HG03442 (cell line): ENCODE measurements at regions not wholly inside any gene's neighbourhood (a gene's known extent, or its start where the extent isn't known, plus 50 kb on each side); places are given as distances from the start of the nearest gene placed in this dataset.
"Not testable (repeated sequence)": the region's sequence is repeated elsewhere in the genome, so short reads cannot be mapped to it uniquely, and the experiment has no call there.

ENCODE experiments used
- ATAC-seq: cut with Tn5 transposase; IDR thresholded peaks from one replicate; pipeline ENCODE4 v1.9.1; 2021; ENCODE audit warnings: mild to moderate bottlenecking, moderate library complexity; ENCODE audit not compliant: unreplicated experiment

DNA sequence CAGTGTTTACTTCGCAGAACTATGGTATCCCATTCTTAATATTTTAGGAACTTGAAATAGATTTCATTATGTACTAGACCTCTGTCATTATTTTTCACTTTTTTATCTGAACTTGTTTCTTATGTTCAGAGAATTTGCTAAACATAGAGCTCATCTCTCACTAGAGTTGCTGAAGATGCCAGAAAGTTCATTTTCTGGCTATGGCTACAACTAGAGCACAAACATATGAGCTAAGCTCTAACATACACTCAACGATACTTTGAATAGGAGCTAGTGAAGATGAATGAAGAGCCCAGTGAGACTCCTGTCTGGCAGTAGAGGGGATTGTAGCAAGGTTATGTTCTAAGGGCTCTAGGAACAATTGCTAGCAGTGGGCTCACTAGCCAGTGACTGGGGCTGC lies 582.2 kb downstream of the KIF4B start:
- ATAC-seq = no peak

DNA sequence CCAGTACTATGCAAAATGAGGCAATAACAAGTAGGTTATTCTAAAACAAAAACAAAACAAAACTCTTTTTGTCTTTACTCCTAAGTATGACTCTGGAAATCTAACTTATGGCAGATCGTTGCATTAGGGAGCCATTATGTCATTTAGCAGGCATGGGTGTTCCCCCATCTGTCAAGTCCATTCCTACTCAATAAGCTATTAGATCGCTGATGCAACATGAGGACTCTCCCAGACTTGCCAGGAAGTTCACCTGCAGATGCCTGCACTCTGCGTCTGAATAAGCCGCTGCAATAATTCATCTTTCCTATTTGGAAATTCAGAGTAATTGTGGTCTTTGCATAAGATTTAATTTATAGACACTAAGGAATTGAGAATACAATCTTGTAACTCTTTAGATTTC lies 585.0 kb downstream of the KIF4B start:
- ATAC-seq = no peak

DNA sequence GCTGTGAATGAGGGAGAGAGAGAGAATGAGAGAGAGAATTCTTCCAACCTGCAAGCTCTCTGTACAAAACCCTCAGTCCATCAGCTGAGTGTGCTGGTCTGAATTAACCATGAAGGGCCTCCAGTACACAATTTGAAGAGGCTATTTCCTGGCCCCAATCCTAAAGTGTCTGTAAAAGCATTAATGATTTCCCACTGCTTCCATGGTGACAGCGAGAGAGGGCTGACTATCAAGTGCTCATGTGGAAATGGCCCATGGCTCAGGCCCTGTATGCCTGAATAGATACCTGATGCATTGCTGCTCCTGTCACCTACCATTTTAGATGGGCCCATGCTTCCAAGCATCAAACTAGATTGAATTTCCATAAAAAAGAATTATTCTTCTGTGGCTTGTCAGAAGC lies 592.4 kb downstream of the KIF4B start:
- no peak for ATAC-seq

DNA sequence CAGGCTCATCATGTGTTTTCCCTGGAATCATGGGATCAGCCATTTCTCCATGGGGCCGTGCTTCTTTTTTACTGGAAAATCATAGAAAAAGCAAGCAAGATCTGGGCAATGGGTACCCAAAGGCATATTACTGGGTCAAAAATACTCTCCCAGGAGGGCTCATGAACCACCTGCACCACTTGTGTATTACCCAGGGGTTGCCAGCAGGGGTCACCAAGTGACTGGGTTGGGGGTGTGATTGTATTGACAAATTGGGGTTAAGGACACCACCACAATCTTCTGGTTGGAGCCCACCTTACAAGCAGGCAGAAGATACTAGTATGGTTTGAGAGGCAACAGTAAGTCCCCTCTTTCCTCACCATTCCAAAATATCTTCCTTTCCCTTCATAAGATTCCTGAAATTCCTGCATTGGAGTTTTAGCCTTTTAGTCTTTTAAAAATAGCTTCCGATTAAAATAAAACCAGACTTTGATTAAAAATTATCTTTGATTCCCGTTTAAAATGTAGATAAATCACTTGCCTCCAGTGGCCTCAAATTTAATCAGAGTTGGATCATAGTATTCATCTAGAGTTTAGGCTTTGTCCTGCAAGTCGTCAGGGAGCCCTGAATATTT lies 603.3 kb downstream of the KIF4B start:
- ATAC-seq = peak; percentile 88

DNA sequence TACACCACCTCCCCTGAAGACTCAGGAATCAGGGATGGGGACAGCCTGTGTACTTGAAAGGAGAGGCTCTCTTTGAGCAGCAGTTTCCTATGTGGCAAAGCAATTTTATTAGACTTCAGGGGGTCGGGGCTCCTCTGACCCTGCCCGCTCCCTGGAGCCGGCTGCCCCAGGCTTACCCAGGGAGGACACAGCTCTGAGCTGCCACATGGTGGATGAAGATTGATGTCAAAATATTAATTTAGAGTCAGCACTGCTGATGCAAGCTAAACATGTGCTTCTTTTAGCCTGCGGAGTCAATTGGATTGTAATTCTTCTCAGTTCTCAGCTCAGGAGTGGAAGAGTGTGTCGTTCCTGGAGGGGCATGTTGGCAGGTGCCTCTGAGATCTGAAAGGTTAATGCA lies 606.1 kb downstream of the KIF4B start:
- no peak for ATAC-seq

DNA sequence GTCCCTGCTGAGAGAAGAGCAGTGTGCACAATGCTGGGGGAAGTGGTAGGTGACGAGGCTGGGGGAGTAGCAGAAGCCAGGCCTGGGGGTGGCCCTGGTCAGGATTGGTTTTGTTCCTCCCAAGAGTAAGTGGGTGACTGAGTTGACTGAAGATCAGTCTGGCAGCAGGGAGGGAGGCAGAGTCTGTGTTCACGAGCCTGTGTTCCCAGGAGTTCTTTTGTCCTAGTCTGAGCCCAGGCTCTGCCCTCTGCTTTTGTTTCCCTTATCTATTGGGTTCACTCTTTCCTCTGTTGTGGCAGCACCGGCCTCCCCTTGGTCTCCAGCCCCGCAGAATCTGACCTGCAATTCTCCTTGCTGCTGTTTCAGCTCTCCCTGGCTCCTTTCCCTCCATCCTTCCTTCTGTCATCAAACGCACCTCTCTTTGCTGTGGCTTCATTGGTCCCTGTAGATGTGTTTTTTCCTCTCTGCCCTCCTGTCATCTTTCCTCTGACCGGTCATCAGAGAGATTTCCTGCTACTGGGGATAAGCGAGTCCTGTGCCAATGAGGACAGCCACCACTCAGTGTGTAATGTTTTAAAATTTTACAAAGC lies 607.4 kb downstream of the KIF4B start:
- no peak for ATAC-seq

DNA sequence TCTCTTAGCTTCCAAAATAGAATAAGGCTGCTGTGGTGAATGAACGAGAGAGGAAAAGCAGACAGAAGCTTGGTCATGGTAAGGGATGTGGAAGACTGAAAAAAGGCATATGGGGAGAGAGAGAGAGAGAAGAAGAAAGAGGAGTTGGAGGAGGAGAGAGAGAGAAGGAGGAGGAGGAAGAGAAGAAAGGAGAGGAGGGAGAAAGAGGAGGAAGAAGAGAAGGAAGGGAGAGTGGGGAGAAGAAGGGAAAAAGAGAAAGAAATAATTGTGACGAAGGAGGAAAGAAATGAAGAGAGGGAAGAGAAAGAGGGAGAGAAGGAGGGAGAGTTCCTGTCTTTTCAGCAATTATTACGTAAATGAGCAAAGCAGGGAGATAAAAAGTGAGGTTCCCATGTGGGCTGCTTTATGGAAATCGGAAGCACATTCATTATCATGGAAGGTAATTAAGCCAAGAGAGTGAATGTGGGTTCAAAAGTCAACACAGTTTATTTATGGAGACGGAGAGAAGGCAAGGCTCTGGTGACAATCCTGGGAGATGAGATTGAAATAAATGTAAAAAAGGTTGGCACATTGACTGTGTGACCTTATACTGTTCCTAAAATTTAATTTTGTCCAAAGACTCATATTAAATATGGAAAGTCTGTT lies 611.2 kb downstream of the KIF4B start:
- no peak for ATAC-seq

DNA sequence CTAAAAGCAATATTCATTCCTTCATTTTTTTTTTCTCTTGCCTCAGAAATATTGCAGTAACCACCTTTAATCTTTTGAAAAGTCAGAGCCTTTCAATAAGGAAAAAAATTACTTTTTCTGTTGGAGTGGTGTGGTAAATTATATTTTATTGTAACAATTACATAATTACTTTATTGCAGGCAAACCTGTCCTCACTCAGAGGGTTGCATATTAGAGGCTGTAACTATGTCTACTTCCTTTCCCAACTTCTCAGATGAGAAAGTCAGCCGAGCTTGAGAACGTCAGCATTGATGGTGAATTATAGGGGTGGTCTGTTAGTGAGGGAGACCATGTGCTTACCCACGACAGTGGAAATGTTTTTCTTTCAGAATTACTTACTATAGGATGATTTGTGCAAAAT lies 611.8 kb downstream of the KIF4B start:
- no peak for ATAC-seq

DNA sequence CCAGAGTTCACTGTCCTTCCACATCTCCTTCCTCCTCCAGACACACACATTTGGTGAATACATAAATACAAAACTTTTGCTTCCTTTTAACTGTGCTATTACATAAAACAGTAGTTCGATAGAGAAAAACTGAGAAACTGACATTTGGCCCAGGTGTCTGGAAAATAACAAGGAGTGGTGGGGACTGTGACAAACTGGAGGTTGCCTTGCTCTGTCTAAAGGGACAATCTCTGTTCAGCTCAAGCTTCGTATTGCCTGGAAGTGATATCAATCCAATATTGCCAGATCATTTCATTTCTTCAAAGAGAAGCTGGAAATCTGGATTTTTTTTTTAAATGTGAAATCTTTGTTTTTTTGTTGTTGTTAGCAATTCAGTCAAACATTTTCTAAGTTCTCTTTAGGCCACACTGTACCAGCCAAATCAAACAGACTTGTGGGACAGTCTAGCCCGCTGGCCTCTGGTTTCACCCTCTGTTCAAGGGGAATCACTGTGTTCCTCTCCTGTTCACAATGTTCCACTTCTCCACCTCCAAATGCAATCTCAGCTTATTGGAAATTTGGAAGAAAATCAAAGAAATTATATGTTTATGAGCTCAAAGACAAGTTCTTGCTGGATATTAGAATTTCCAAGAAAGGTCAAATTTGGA lies 612.5 kb downstream of the KIF4B start:
- ATAC-seq = no peak

DNA sequence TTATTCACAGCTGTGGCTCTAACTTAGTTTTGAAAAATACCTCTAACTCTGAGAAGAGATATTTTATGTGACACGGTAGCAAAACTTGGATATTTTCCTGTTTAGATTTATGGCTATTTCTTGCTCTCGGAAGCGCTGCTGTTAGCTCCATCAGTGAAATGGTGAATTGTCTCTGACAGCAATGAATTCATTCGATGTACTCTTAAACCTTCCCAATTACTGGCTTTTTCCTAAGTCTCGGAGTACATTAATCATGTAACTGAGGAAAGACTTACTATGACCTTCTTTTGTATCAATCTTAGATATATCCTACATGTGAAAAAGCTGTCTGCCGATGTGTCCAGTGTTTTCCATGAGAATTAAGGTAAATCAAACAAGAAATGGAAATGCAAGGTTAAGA lies 613.0 kb downstream of the KIF4B start:
- no peak for ATAC-seq

DNA sequence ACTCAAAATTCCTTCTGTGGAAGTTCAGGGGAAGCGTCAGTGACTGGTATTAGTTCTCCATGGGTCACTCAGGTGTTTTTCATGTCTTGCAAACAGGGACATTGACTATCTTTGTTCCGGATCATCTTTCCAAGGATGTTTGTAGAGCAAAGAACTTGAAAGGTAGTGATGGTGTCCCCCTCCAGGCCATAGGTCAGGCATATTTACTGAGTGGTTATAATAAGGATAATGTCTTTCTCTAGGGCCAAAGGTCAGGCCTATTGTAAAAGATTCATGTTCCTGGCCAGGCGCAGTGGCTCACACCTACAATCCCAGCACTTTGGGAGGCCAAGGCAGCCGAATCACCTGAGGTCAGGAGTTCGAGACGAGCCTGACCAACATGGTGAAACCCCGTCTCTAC lies 614.8 kb downstream of the KIF4B start:
- ATAC-seq = no peak

DNA sequence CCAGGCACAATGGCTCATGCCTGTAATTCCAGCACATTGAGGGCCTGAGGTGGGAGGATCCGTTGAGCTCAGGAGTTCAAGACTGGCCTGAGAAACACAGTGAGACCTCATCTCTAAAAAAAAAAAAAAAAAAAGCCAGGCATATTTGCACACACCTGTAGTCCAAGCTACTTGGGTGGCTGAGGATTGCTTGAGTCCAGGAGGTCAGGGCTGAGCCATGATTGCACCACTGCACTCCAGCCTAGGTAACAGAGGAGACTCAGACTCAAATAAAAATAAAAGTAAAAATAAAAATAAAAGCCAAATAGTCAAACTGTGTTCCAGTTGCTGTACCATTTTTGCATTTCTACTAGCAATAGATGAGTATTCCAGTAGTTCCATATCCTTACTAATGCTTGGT lies 616.0 kb downstream of the KIF4B start:
- ATAC-seq = no peak

DNA sequence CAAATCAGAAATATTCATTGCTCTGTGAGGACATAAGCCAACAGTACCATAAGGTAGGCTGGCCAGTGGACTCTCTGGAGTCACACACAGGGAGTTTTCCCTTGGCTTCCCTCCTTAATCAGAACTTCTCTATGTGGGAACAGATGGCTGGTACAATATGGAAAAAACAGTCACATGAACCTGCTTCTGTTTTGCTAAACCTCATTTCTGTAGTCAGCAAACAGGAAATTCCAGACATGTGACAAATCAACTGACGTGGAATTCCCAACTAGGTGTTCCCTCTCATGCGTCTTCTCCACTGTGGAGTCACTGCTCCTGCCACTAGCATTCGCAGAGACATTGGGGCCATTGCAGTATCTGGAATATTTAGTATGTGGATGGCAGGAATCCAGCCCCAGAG lies 617.6 kb downstream of the KIF4B start:
- ATAC-seq = no peak

DNA sequence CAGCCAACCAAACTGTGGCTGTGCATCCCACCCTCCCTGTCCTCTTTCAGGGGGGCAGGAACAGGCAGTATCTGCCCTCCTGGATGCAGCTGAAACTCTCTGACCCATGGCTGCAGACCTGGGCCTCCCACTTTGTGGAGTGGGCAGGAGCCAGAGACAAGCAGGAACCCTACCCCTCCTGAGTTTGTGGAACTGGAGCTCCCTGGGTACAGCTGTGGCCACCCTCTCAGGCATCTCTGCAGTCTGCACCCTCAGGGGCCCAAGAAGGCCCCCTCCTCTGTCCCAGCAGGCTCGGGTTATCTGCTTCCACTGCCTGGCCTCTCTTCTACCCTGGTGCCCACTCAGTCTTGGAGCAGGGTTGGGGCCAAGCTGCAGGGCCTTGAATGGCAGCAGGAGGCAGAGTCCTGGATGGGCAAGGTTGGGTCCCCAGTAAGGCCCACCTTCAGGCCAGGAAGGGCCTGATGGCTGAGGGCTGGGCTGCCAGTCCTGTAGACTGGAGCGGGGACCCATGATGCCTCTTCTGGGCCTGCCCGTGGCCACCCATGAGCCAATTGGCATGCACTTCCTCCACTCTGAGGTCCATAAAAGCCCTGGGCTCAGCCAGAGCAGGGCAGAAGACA lies 619.9 kb downstream of the KIF4B start:
- ATAC-seq = no peak

DNA sequence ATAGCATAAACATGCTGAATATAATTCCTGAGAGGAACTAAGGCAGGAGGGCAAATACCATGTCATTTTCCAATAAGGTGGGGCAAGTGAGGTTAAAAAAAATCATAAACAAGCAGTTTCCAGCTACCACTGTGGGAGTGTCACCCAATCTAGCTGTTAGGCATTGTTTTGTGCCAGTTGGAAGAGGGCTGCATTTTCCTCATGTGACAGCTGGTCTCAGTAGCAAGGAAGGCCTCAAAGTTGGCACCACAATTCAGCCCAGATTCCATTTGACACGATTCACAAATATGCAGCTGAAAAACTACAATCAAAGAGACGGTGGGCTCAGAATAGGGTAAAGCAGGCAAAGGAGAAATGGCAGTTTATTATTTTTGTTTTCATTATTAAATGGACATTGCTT lies 636.1 kb downstream of the KIF4B start:
- ATAC-seq = no peak

DNA sequence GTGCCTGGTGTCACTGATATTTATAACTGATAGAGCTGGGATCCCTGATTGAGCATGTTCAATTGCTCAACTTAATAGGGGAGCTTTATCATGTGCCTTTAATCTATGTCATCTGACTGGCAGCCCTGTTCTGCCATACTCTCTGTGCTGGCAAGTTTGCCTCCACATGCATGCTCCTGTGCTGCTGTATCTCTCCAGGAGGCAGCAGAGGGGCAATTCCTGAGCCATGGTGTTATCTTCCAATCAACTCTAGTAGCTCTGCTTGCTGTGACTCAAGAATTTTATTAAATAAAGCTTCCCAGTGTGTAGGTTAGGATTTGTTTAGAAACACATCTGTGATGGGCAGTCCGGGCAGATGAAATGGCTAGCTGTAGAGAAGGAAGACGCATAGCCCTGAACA lies 642.0 kb downstream of the KIF4B start:
- ATAC-seq = no peak

DNA sequence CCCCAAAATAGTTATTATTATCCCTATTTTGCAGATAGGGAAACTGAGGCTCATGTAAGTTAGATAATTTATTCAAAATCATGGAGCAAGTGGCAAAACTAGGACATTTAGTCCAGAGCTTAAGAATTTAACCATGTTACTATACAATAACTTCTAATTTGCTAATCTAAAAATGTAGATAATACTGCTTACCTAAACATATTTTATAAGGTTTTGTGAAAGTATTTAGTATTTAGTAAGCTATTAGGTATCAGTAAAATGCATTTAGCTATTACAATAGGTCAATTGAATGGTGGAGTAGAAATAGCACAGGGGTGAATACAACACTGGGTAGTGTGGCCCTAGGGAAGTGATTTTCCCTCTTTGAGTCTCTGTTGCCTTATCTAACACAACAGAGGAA lies 648.3 kb downstream of the KIF4B start:
- ATAC-seq = no peak

DNA sequence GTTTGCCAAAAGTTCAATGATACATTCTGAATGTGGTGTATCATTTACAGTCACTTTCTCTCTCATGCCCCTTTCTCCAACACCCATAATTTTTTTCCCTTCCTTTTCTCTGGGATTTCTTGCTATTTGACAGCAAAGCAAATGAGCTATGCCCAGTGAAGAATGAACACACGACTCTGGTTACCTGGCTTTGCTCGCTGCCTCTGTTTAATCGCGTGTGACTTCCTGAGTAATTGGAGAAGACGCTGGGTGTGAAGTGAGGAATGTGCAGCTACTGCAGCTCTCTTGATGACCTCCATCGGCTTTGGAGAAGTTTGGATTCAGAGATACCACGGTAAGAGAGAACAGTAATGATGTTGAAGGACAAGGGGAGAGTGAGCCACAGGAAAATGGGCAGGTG lies 651.8 kb downstream of the KIF4B start:
- no peak for ATAC-seq

DNA sequence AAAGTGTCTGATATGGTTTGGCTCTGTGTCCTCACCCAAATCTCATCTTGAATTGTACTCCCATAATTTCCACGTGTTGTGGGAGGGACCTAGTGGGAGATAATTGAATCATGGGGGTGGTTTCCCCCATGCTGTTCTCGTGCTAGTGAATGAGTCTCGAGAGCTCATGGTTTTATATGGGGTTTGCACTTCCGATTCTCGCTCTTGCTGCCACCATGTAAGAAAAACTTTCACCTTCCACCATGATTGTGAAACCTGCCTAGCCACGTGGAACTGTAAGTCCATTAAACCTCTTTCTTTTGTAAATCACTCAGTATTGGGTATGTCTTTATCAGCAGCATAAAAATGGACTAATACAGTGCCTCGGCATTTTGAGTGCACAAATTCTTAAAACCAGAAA lies 655.0 kb upstream of the SGCD start:
- not testable (repeated sequence) for ATAC-seq

DNA sequence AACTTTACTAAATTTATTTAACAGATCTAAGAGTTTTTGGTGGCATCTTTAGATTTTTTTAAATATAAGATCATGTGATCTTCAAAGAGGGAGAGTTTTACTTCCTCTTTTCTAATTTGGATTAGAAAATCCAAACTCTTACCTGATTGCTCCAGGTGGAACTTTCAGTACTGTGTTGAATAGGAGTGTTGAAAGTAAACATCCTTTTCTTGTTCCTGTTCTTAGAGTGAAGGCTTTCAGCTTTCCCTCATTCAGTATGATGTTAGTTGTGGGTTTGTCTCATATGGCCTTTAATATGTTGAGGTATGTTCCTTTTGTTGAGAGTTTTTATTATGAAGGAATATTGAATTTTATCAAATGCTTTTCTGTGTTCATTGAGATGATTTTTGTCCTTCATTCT lies 650.0 kb upstream of the SGCD start:
- ATAC-seq = no peak

DNA sequence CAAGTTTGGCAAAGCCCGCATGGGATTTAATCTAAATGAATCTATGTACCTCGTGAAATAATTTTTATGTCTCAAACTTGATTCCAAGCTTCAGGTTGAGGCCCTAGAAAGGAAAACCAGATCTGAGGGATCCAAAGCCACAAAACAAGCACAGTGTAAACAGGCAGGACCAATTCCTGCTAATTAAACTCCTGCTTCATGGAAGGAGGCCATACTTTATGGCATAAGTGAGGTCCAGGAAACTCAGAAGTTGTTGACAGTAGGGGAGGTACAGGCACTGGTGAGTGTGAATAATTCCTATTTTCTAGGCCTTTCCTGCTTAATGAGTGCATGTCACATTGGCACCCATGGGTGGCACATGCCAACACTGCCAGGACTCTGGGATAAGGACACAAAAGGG lies 648.6 kb upstream of the SGCD start:
- no peak for ATAC-seq

DNA sequence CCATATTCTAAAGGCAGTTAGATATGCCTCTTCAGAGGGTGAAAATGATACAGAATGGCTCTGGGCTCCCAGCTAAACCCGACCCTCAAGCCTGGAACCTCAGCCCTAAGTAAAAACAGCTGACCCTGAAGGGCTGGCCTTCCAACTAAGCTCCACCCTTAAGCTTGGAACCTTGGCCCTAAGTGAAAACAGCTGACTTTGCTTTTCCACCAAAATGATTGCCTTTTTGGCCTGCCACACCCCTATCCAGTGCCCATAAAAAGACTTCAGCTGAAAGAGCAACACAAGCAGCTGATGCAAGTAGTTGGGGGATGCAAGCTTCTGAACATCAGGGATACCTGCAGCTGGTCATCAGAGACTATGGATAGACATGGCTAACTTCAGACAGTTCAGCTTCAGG lies 647.4 kb upstream of the SGCD start:
- no peak for ATAC-seq
